Upper lobe of left lung (tissue), 6 donors: ENCODE measurements at regions not wholly inside any gene's neighbourhood (a gene's known extent, or its start where the extent isn't known, plus 50 kb on each side); places are given as distances from the start of the nearest gene placed in this dataset.

Source experiments
- ATAC-seq, 2 donors: fragments of 200-7000 bp; cut with Tn5 transposase; one replicate each; pipeline ENCODE4 v1.9.1; 2022; ENCODE audit warnings: mild to moderate bottlenecking in 2 of 2, moderate library complexity in 2 of 2; ENCODE audit not compliant: low FRiP score in 2 of 2
- DNase-seq, 2 donors: peaks; one replicate each; pipeline ENCODE4 v3.0.0-alpha.2; 2019 to 2020
- H3K27ac ChIP-seq, 4 donors: fragments of 200-600 bp; sonication (generic); one replicate each; pipeline ENCODE4 v1.5.1; 2016 to 2019
- H3K27me3 ChIP-seq, 4 donors: fragments of 200-600 bp; sonication (generic); one replicate each; pipeline ENCODE4 v1.5.1; 2017 to 2019
- H3K36me3 ChIP-seq, 4 donors: fragments of 200-600 bp; sonication (generic); one replicate each; pipeline ENCODE4 v1.5.1; 2016 to 2019
- H3K4me1 ChIP-seq, 4 donors: fragments of 200-600 bp; sonication (generic); one replicate each; pipeline ENCODE4 v1.5.1; 2018 to 2019
- H3K4me3 ChIP-seq, 4 donors: fragments of 200-600 bp; sonication (generic); one replicate each; pipeline ENCODE4 v1.5.1; 2017 to 2019; ENCODE audit warnings: mild to moderate bottlenecking in 2 of 4, moderate library complexity in 1 of 4
- H3K9me3 ChIP-seq, 4 donors: fragments of 200-600 bp; sonication (generic); one replicate each; pipeline ENCODE4 v1.5.1; 2018 to 2019
- EP300 ChIP-seq, 4 donors: sonication (generic); formaldehyde crosslinking; IDR thresholded peaks; one replicate each; pipeline ENCODE4 v1.5.1; 2017; ENCODE audit warnings: antibody characterized with exemption in 4 of 4, control low read depth in 2 of 4
- POLR2A ChIP-seq, 4 donors: fragments of 450-650 bp; IDR thresholded peaks; one replicate each; pipeline ENCODE4 v1.5.1; 2016 to 2017; ENCODE audit warnings: antibody characterized with exemption in 4 of 4, mild to moderate bottlenecking in 2 of 4
- POLR2AphosphoS5 ChIP-seq, 2 donors: sonication (generic); formaldehyde crosslinking; IDR thresholded peaks; one replicate each; pipeline ENCODE4 v1.5.1; 2017; ENCODE audit warnings: antibody characterized with exemption in 2 of 2
- WGBS, 2 donors: methylation state at CpG; one replicate each; pipeline ENCODE4 v1.1.5; 2017 to 2018; 5-methylcytosine and 5-hydroxymethylcytosine counted together
- TF ChIP-seq, protein P1 (sequence below), 6 experiments: fragments of 450-650 bp in 4 of 6; fragments of 200-600 bp in 2 of 6; sonication (generic) in 2 of 6; IDR thresholded peaks; one replicate each; pipeline ENCODE4 v1.5.1; 2016 to 2019; ENCODE audit warnings: antibody characterized with exemption in 6 of 6
- donor health status: DM: no; HTN: no; CAD: no; lungs with moderate emphysema.
- donor health status: DM: no; HTN: yes; CAD: no; lungs with severe emphysema.

GRCh38 chrX:150148749-150149672 lies 210.7 kb upstream of the EOLA2 start:
- H3K9me3 ChIP-seq, result no peaks in the 10 kb centered on the region
- TF ChIP-seq, protein P1, sequence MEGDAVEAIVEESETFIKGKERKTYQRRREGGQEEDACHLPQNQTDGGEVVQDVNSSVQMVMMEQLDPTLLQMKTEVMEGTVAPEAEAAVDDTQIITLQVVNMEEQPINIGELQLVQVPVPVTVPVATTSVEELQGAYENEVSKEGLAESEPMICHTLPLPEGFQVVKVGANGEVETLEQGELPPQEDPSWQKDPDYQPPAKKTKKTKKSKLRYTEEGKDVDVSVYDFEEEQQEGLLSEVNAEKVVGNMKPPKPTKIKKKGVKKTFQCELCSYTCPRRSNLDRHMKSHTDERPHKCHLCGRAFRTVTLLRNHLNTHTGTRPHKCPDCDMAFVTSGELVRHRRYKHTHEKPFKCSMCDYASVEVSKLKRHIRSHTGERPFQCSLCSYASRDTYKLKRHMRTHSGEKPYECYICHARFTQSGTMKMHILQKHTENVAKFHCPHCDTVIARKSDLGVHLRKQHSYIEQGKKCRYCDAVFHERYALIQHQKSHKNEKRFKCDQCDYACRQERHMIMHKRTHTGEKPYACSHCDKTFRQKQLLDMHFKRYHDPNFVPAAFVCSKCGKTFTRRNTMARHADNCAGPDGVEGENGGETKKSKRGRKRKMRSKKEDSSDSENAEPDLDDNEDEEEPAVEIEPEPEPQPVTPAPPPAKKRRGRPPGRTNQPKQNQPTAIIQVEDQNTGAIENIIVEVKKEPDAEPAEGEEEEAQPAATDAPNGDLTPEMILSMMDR (IDR thresholded peaks at IDR 0.05), result no peak
- no peak for TF ChIP-seq POLR2AphosphoS5 (IDR thresholded peaks at IDR 0.05)
- TF ChIP-seq EP300 (IDR thresholded peaks at IDR 0.05), result no peak
- TF ChIP-seq POLR2A (IDR thresholded peaks at IDR 0.05), result no peak
- DNase-seq (no peak), ATAC-seq (no peak)
- H3K27me3 ChIP-seq, result no peaks in the 10 kb centered on the region
- H3K36me3 ChIP-seq, result no peaks in the 10 kb centered on the region
- no peak overlapping the region for H3K4me3 ChIP-seq
- no peak overlapping the region for H3K27ac ChIP-seq
- H3K4me1 ChIP-seq, result no peaks in the 10 kb centered on the region
- 42 to 45% methylated on average over 2 to 5 of the region's 5 CpGs for WGBS, 2 donors

DNA sequence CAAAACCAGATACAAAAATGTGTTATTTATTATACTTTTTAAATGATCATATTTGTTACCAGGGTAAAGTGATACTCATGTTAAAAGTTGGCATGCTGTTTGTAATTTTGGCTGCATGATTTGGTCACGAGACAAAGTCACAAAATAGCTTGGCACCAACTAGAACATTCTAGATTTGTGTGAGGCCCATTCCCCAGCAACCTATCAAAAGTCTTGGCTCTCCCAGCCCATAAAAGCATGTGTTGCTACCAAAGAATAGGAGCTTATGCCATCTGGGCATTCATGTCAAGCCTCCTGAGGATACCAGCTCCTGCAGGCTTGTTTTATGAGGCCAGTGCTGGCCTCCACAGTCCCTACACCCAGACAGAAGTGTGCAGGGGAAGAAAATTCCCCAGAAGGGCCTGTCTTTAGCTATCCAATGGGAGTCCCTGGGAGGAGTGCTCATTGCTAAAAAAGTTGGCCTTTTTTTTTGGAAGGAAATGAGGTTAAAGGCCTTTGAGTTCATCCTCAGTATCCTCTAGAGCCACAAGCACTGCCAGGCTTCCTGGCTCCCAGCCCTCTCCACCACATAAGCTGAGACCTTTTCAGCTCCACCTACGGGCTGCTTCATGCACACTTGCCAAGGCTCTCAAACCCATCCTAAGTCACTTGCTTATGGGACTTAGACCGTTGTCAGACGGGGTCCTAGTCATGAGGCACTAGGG lies 211.9 kb upstream of the EOLA2 start:
- Histone ChIP-seq H3K4me1 (no peaks in the 10 kb centered on the region), H3K4me3 (no peak overlapping the region), H3K9me3 (no peaks in the 10 kb centered on the region), H3K27me3 (no peaks in the 10 kb centered on the region), H3K27ac (no peak overlapping the region), H3K36me3 (no peaks in the 10 kb centered on the region)
- ATAC-seq, result no peak
- no peak for DNase-seq
- TF ChIP-seq, protein P1 (IDR thresholded peaks at IDR 0.05), result no peak
- TF ChIP-seq POLR2AphosphoS5 (IDR thresholded peaks at IDR 0.05) (no peak), POLR2A (IDR thresholded peaks at IDR 0.05) (no peak), EP300 (IDR thresholded peaks at IDR 0.05) (no peak)
- 38 to 60% methylated on average over 1 to 4 of the region's 4 CpGs for WGBS, 2 donors

GRCh38 chrX:150150780-150151125 lies 212.4 kb upstream of the MAMLD1 start:
- ATAC-seq, result no peak
- no peak overlapping the region for H3K27ac ChIP-seq
- TF ChIP-seq POLR2AphosphoS5 (IDR thresholded peaks at IDR 0.05) (no peak), EP300 (IDR thresholded peaks at IDR 0.05) (no peak), POLR2A (IDR thresholded peaks at IDR 0.05) (no peak)
- TF ChIP-seq, protein P1 (IDR thresholded peaks at IDR 0.05), result no peak
- H3K4me3 ChIP-seq, result no peak overlapping the region
- 68% methylated on average over 2 of the region's 2 CpGs; no CpG with 5 or more reads in 1 of the 2 donors for WGBS, 2 donors
- H3K9me3 ChIP-seq, result no peaks in the 10 kb centered on the region
- no peaks in the 10 kb centered on the region for H3K27me3 ChIP-seq
- no peaks in the 10 kb centered on the region for H3K36me3 ChIP-seq
- no peaks in the 10 kb centered on the region for H3K4me1 ChIP-seq
- no peak for DNase-seq

DNA sequence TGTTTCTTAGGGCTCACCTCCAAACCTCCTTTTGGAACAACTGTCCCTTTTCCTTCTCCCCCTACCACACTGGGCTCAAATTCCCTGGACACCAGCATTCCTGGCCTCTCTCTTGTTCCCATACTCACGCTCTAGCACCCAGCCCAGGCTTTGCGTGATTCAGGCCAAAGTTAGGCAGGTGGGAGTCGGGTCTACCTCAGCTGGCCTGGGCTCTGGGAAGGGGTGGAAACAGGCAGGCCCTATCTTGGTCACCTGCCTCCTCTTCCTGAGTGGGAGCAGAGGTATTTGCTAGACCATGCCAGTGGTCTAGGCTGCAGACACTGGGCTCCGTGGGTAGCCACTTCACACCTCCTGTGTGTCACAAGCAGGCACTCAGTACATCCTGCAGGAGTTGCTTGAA lies 211.1 kb upstream of the MAMLD1 start:
- DNase-seq (no peak), ATAC-seq (no peak)
- H3K4me3 ChIP-seq, result no peak overlapping the region
- no peak overlapping the region for H3K27ac ChIP-seq
- H3K36me3 ChIP-seq, result no peaks in the 10 kb centered on the region
- H3K4me1 ChIP-seq, result no peaks in the 10 kb centered on the region
- H3K27me3 ChIP-seq, result no peaks in the 10 kb centered on the region
- 72 to 100% methylated on average over 3 to 4 of the region's 4 CpGs for WGBS, 2 donors
- no peaks in the 10 kb centered on the region for H3K9me3 ChIP-seq
- no peak for TF ChIP-seq EP300 (IDR thresholded peaks at IDR 0.05)
- TF ChIP-seq, protein P1 (IDR thresholded peaks at IDR 0.05), result no peak
- no peak for TF ChIP-seq POLR2AphosphoS5 (IDR thresholded peaks at IDR 0.05)
- TF ChIP-seq POLR2A (IDR thresholded peaks at IDR 0.05), result no peak
